Suprapubic skin (tissue), 4 donors: ENCODE measurements at regions not wholly inside any gene's neighbourhood (a gene's known extent, or its start where the extent isn't known, plus 50 kb on each side); places are given as distances from the start of the nearest gene placed in this dataset.

Experiments used
- CTCF ChIP-seq, 2 donors: fragments of 200-600 bp in 1 of 2; fragments of 450-650 bp in 1 of 2; sonication (generic) in 1 of 2; IDR thresholded peaks; one replicate each; pipeline ENCODE4 v1.5.1; 2016 to 2019; ENCODE audit warnings: antibody characterized with exemption in 2 of 2, mild to moderate bottlenecking in 1 of 2, moderate library complexity in 1 of 2
- POLR2A ChIP-seq, 2 donors: fragments of 450-650 bp; IDR thresholded peaks; one replicate each; pipeline ENCODE4 v1.6.1; 2017; ENCODE audit warnings: antibody characterized with exemption in 2 of 2, mild to moderate bottlenecking in 2 of 2, moderate library complexity in 2 of 2
- POLR2AphosphoS5 ChIP-seq, 3 donors: sonication (generic); formaldehyde crosslinking; IDR thresholded peaks; one replicate each; pipeline ENCODE4 v1.6.1; 2017; ENCODE audit warnings: antibody characterized with exemption in 3 of 3

GRCh38 chr18:2082676-2083075, 488.6 kb downstream of the METTL4 start:
- TF ChIP-seq CTCF (IDR thresholded peaks at IDR 0.05) (no peak), POLR2AphosphoS5 (IDR thresholded peaks at IDR 0.05) (no peak), POLR2A (IDR thresholded peaks at IDR 0.05) (no peak)
